Activated CD8-positive, alpha-beta memory T cell treated with anti-CD3 and anti-CD28 coated beads, Interleukin-2, amount 50 U/mL, for 48 hours (primary cell): ENCODE measurements at regions not wholly inside any gene's neighbourhood (a gene's known extent, or its start where the extent isn't known, plus 50 kb on each side); places are given as distances from the start of the nearest gene placed in this dataset.

Experiments
- DNase-seq: peaks from one replicate; pipeline ENCODE4 v3.0.0-alpha.2; 2020

DNA sequence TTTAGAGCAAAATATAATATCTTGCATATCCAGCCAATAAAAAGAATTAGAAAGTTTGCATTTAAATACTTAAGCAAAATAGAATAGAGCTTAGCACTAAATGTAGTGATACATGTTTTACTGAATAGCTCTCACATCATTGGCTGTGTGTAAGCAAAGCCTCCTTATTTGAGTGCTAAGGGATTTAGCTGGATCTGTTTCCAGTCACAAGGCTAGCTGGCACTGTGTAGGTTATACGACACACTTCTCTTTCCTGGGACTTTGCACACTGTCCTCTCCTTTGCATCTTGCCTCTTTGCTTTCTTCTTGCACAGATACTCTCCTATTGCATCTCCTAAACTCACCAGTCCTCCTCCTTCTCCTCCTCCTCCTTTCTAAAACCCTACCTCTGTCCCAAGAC is 423.8 kb downstream of the KLF5 start:
- no peak for DNase-seq

GRCh38 chr13:73481886-73482445 is 423.2 kb downstream of the KLF5 start:
- DNase-seq, result no peak

DNA sequence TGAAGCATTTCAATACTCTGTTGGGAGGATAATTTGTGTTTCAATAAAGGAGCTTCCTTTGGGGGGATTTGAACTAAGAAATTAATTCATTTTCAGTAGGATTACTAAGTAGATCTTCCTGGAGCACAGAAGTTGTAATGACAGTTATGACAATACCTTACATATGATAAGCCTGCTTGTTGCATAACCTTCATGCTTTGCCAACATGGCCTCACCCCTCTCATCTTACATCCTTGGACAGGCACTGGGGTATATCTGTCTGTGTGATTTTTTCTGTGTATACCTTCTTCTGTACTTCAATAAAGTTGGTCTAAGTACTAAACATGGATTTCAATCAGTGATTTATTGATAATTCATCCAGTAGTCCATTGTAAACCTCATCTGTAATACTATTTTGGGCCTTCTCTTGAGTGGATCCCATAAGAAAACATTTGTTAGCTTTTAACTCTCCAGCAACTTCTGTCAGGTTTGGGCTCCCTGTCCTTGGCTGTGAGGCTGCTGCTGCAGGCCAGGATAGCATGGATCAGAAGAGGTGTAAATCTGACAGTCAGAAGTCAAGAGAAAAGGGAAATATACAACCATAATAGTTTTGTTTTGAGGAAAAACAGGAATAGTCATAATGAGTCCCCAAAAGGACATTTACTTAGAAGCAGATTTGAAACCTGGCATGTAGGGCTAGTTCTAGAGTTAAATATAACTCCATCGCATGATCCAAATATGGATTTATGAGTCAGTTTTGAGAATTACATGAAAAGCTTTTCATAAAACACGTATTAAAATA is 422.2 kb downstream of the KLF5 start:
- no peak for DNase-seq

DNA sequence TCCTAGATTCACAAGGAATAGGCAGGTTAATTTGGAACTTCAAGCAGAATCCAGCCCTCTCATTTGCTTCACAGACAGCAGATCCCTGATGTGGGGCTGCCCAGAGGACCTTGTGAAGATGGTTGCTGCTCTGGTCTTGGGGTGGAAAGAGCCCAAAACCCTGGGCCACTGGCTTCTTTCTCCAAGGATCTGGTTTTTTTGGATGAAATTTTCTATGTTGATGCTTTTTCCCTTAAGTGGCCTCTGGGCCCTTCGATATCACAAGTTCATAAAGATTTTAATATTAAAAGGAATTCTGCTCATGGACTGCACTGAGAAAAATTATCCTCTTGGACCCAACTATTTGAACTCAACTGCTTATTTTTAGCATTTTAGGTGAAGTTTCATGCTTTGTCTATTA is 421.1 kb downstream of the KLF5 start:
- DNase-seq, result no peak

DNA sequence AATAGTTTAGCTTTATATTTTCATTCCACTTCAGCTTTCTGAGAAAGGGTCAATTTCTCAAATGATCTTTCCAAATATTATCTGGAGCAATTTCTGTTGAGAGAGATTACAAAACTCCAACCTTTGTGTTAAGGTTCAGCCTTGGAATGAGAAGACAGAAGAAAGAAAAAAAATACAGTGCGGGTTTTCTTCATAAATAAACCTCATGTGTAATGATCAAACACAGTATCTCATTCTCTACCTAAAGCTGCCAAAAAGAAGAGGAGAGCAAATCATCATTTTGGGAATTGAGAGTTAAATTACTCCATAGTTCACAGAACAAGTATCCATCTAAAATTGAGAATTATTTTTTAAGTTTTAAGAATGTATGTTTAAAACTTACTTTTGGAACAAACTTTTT is 420.5 kb downstream of the KLF5 start:
- no peak for DNase-seq

GRCh38 chr13:73477441-73477840 is 418.6 kb downstream of the KLF5 start:
- DNase-seq, result no peak

GRCh38 chr13:73473016-73473415 is 414.2 kb downstream of the KLF5 start:
- DNase-seq, result no peak

DNA sequence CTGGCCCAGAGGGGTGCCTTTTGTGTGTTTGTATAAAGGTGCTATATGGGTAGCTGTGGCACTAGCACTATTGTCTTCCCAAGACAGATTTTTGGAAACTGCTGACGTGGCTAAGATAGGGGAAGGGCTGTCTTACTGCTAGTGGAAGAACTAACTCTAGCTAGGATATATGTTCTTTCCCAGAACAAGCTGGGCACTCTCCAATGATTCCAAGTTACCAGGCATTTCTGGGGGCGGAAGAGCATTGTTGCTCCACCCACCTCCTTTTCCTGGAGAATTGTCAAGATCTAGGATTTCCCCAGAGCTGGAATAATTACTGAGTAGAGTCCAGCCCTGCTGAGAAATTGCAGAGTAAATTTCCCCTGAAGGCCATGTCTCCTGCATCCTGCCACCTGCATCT is 408.3 kb downstream of the KLF5 start:
- DNase-seq, result no peak

DNA sequence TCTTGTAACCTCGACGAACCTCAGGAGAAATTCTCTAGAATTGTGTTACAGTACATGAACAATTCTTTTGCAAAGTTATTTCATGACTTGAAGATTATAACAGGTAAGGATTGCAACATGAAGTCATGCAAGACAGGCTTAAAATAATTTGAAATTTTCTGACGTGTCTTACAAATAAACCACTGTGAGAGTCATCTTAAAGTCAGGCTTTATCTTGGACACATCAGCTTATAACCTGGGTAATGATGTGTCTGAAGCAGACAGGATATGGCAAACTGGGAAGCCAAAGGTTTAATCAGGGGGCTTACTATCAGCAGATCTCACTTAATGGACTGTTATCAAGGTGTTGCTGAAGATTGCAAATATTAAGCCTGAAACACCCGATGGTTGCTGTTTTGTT is 407.8 kb downstream of the KLF5 start:
- DNase-seq, result no peak

GRCh38 chr13:73465617-73465971 is 406.8 kb downstream of the KLF5 start:
- DNase-seq, result no peak

DNA sequence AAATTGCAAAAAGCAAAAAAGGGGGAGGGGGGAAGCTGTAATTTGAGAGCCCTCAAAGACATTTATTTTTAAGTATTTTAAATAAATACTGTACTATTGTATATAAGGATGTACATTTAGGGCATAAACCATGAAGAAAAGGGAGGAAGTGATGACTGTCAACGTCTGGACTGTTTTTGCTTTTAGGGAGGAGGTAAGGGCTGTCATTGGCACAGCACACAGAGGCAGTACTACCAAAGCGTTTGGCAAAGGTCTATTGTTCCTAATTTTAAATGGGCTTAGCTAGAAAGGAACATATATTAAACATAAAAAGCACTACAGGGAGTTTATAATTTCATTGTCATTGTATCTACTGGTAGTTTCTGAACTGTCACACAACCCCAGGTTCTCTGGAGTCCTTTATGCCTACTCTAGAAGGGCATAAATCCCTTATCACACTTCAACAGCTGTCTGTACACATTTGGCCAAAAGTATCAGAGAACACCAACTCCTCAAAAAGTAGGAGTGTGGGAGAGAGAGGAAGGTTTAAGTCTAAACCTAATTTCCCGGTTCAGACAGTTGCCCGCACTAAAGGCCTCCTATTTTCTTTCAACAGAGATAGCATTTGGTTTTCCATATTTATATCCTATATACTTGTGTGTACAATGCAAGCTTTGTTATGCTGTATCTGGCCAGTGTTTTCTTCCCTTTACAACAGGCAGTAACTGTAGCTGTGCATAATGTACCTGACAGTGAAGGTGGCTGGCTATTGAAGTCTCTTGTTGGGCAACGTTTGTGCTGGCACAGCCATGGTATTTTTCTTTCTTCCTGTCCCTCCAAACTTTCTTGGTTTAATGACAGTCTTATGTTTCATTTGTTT is 406.2 kb downstream of the KLF5 start:
- DNase-seq, result no peak

GRCh38 chr13:73462241-73462640 is 403.4 kb downstream of the KLF5 start:
- DNase-seq, result no peak

DNA sequence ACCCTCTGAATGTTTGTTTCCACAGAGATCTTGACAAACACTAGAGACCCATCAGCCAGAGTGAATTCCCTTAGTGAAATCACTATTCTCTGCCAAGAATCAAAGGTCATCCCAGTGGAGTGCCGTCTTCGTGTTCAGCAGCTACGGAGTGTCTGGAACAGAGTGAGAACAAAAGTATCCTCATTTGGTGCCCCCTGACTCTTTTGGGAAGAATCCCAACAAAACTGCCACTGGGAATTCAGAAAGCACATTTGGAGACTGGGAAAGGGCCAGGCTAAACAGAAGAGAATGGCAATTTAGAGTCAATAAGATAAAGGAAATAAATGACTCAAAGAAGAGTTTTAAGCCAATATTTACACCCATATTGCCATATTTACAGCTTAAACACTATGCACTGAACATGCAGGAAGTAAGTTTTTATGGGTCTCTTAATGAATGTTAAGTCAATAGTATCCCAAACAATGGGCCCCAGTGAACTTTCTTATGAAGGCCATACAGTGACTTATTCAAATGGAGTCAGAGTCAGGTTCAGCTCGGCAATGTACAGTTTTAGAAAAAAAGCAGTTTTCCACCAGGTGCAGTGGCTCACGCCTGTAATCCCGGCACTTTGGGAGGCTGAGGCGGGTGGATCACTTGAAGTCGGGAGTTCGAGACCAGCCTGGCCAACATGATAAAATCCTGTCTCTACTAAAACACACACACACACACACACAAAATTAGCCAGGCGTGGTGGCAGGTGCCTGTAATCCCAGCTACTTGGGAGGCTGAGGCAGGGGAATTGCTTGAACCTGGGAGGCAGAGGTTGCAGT is 392.6 kb downstream of the KLF5 start:
- DNase-seq, result no peak

- DNase-seq, result no peak
These were observed 391.8 kb downstream of the KLF5 start for GRCh38 chr13:73450583-73450982.

- DNase-seq, result no peak
These were observed 390.4 kb downstream of the KLF5 start for GRCh38 chr13:73449252-73449651.

DNA sequence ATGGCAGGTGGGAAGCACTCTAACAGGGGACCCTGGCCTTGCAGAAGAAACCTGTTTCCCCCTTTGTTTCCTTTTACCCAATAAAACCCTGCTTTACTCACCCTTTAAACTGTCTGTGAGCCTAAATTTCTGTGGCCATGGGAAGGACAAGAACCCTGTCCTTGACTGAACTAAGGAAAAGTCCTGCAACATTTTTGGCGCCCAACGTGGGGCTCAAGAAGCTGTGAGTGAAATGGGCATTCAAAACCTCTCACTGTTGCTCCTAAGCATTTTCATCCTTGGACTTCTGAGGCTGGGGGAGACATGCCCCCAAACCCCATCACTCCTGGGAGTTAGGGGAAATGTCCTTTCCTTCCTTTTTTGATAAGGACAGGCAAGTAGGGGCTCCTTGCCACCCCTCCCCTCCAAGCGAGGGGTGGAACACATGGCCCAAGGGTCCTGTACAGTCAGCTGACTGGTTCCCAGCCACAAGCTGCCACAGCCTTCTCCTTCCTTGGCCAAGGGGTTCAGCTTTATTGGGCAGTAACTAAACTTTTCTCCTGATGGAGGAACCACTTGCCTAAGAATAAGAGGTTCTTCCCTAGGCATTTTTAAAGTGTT is 381.6 kb downstream of the KLF5 start:
- no peak for DNase-seq

DNA sequence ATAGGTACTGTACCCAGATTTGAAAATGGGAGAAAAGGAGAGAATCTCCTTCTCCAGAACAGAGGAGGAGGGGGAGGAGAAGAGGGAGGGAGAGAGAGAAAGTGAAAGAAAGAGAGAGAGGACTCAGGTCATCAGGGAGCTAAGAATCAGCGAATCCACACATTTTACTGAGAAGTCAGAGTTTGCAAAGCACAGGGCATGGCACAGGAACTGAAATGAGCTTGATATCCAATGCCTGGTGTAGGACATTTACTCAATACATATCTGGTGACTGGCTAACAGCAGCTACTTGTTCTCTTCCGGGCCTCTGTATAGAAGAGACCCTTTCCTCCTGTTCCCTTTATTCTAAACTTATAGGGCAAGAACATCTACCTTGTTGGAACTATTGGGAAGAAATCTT is 375.1 kb downstream of the KLF5 start:
- DNase-seq, result no peak

DNA sequence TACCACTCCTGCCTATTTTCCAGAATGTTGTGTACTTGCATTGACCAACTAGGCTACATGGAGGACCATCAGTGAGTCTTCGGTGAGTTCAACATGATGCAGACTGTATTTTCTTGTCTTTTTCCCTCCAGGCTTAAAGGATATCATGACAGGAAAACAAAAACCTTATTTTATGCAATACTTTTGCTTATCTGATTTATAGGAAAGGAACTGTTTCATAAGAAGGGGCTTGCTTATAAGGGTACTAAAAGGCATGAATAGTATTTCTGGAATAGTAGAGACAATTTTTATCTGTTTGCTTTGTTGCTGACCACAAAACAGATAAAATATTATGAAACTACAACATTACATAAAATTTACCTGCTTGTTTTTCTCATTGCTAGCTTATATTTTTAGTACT is 374.7 kb downstream of the KLF5 start:
- no peak for DNase-seq

DNA sequence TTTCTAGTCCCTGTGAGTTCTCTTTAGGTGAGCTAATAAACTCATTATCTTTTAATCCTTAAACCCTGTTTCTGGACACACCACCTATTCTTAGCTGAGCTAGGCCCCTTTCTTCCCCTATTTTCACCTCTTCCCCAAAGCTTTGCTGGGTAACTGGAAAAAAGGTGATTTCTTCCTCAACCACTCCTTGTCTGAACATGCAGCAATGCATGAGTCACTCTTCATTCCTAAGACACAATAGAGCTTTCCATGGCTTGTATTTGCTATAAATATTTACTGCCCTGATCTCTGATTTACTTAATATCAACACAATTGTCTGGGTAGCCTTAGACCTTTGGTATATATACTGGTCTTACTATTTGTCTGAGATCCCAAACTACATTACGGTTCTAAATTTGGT is 370.9 kb downstream of the KLF5 start:
- no peak for DNase-seq

- DNase-seq, result no peak
These were observed 369.9 kb downstream of the KLF5 start for GRCh38 chr13:73428706-73429105.

GRCh38 chr13:73428137-73428536 is 369.3 kb downstream of the KLF5 start:
- DNase-seq, result no peak

- no peak for DNase-seq
These were observed 364.2 kb downstream of the KLF5 start for GRCh38 chr13:73422973-73423372.
